SJCRH30 (cell line): ENCODE measurements at regions not wholly inside any gene's neighbourhood (a gene's known extent, or its start where the extent isn't known, plus 50 kb on each side); places are given as distances from the start of the nearest gene placed in this dataset.
"Not testable (repeated sequence)": the region's sequence is repeated elsewhere in the genome, so short reads cannot be mapped to it uniquely, and the experiment has no call there.

Experiments
- DNase-seq, 2 experiments: peaks; one replicate each; pipeline ENCODE4 v3.0.0-alpha.2; 2015 to 2020
- H3K27ac ChIP-seq: fragments of 250-450 bp; sonication (Bioruptor Pico); 2 replicates; pipeline ENCODE4 v1.5.1; 2020; ENCODE audit warnings: mild to moderate bottlenecking, moderate library complexity
- H3K27me3 ChIP-seq: fragments of 250-450 bp; sonication (Bioruptor Pico); 2 replicates; pipeline ENCODE4 v1.5.1; 2020; ENCODE audit warnings: mild to moderate bottlenecking, moderate library complexity
- H3K36me3 ChIP-seq: fragments of 250-450 bp; sonication (Bioruptor Pico); 2 replicates; pipeline ENCODE4 v1.5.1; 2020; ENCODE audit warnings: mild to moderate bottlenecking, moderate library complexity
- H3K4me1 ChIP-seq: fragments of 250-450 bp; sonication (Bioruptor Pico); 2 replicates; pipeline ENCODE4 v1.5.1; 2020; ENCODE audit warnings: mild to moderate bottlenecking, moderate library complexity
- H3K4me3 ChIP-seq: fragments of 250-450 bp; sonication (Bioruptor Pico); 2 replicates; pipeline ENCODE4 v1.5.1; 2020; ENCODE audit warnings: mild to moderate bottlenecking, moderate library complexity
- H3K9me3 ChIP-seq: fragments of 250-450 bp; sonication (Bioruptor Pico); replicated peaks from 2 replicates; pipeline ENCODE4 v1.5.1; 2020; ENCODE audit warnings: mild to moderate bottlenecking, moderate library complexity

DNA sequence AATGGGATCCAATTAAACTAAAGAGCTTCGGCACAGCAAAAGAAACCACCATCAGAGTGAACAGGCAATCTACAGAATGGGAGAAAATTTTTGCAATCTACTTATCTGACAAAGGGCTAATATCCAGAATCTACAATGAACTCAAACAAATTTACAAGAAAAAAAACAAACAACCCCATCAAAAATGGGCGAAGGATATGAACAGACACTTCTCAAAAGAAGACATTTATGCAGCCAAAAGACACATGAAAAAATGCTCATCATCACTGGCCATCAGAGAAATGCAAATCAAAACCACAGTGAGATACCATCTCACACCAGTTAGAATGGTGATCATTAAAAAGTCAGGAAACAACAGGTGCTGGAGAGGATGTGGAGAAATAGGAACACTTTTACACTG is 158.8 kb upstream of the VIPR2 start:
- H3K27ac ChIP-seq, H3K36me3 ChIP-seq, H3K4me1 ChIP-seq, H3K4me3 ChIP-seq, H3K27me3 ChIP-seq, DNase-seq, H3K9me3 ChIP-seq: not testable (repeated sequence)

DNA sequence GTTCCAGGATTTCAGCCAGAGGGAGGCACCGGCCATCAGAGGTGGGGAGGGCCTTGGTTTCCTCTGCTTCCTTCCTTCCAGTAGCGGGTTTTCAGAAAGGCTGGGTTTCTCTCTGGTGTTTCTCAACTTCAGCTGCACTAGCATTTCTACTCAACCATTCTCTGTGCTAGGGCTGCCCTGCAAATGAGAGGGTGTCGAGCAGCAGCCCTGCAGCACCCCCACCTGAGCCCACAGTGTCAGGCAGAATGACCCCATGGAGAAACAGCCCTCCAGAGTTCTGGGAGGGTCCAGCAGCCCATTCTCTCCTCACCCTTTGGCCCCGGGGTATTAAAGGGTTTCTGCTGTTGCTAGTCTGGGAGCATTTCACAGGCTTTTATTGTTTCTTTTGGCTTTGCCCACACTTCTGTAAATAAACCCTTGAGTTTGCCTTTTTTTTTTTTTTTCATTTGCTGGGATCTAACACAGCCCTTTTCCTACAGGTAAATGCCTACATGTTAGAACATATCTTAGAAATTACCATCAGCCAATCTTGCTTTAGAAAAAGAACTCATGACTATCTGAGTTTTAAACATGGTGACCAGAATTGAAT is 151.5 kb upstream of the VIPR2 start:
- no peaks in the 10 kb centered on the region for H3K4me1 ChIP-seq
- H3K27ac ChIP-seq: no peak overlapping the region

DNA sequence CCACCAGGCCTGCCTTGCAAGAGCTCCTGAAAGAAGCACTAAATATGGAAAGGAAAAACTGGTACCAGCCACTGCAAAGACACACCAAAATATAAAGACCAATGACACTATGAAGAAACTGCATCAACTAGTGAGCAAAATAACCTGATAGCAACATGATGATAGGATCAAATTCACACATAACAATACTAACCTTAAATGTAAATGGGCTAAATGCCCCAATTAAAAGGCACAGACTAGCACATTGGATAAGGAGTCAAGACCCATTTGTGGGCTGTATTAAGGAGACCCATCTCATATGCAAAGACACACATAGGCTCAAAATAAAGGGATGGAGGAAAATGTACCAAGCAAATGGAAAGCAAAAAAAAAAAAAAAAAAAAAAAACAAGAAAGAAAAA is 141.8 kb upstream of the VIPR2 start:
- H3K4me1 ChIP-seq, H3K36me3 ChIP-seq, H3K27me3 ChIP-seq, DNase-seq, H3K9me3 ChIP-seq, H3K27ac ChIP-seq, H3K4me3 ChIP-seq: not testable (repeated sequence)

More for the DNA sequence above, 151.5 kb upstream of the VIPR2 start:
- DNase-seq: no peak
- Histone ChIP-seq H3K27me3 (no peaks in the 10 kb centered on the region), H3K4me3 (no peak overlapping the region), H3K9me3 (no peaks in the 10 kb centered on the region; the same call in 1 of the 2 replicates), H3K36me3 (no peaks in the 10 kb centered on the region)

DNA sequence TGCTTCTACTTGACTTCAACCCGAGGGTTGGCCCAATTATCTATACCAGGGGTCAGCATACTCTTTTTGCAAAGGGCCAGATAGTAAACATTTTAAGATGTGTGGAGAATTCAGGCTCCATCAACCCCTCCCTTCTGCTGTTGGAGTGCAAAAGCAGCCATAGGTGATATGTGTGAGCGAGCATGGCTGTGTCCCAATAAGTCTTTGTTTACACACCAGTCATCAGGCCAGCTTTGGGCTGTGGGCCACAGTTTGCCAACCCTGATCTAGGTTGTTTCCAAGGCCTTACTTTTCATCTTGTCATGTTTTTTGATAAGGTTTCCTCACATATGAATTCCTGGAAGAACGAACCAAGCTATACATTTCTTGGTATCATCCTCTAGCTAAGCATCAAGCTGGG is 136.9 kb upstream of the VIPR2 start:
- no peak for DNase-seq
- H3K27ac ChIP-seq: no peak overlapping the region
- no peaks in the 10 kb centered on the region for H3K27me3 ChIP-seq
- no peaks in the 10 kb centered on the region for H3K36me3 ChIP-seq
- H3K4me3 ChIP-seq: no peak overlapping the region
- H3K4me1 ChIP-seq: no peaks in the 10 kb centered on the region
- H3K9me3 ChIP-seq: no peaks in the 10 kb centered on the region

DNA sequence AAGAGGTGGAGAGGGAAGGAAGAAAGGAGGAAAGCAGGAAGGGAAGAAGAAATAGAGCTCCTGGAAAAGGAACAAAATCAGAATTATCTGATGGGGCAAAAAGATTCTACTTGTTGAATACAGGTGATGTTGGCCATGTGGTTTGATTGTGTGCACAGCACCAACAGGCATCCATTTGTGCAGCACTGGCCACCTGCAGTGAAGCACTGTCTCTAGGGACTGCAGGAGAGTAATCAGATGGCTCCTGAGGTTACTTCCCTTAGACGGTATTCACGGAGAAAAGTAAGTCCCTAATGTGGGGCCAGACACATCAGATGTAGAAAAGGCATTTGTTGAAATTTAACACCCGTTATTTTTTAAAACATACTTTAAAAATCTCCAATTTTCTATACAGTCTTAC is 135.3 kb upstream of the VIPR2 start:
- Histone ChIP-seq H3K27me3 (no peaks in the 10 kb centered on the region), H3K36me3 (no peaks in the 10 kb centered on the region), H3K9me3 (no peaks in the 10 kb centered on the region), H3K27ac (no peak overlapping the region), H3K4me3 (no peak overlapping the region), H3K4me1 (no peaks in the 10 kb centered on the region)
- no peak for DNase-seq

DNA sequence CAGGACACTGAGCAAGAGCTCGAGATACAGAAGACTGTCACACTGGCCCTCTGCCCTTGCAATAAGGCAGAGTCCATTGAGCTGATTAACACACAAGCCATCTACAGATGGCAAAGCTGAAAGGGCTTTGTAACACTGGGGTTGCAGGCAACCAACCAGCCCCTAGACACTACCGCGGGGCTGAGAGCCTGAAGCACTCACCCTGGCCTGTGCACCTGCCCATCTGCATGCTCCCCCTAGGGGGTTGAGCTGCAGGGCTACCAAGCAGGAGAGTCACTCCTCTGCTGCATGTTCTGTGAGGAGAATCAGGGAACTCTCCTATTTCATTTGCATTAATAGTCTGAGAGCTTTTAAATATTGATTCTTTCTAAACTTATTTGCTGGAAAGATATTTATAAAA is 128.1 kb upstream of the VIPR2 start:
- Histone ChIP-seq H3K4me3 (no peak overlapping the region), H3K9me3 (0 out of 2 replicates have a peak, but pooled peaks cover 4% of the 10 kb centered on the region), H3K27me3 (no peaks in the 10 kb centered on the region), H3K36me3 (no peaks in the 10 kb centered on the region), H3K4me1 (no peaks in the 10 kb centered on the region), H3K27ac (no peak overlapping the region)
- DNase-seq: no peak

DNA sequence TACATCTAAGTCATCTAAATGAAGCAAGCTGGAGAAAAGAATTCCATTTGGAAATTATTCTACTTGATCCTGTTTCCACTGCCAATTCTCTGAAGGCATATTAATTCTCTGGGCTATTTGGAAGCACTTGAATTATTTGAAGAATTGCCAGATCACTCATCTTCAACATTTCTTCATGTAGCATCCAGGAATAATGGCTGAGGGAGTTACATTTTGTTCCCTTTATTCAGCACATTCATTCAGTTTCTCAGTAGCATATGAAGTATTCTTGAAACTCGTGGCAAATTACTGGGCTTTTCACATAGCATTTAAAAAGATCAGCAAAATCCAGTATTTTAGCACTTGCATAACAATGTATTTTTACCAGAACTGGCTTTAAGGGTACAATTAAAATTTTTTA is 127.1 kb upstream of the VIPR2 start:
- Histone ChIP-seq H3K9me3 (0 out of 2 replicates have a peak, but pooled peaks cover 4% of the 10 kb centered on the region), H3K27ac (no peak overlapping the region), H3K4me1 (no peaks in the 10 kb centered on the region), H3K27me3 (no peaks in the 10 kb centered on the region), H3K4me3 (no peak overlapping the region), H3K36me3 (no peaks in the 10 kb centered on the region)
- DNase-seq: no peak

DNA sequence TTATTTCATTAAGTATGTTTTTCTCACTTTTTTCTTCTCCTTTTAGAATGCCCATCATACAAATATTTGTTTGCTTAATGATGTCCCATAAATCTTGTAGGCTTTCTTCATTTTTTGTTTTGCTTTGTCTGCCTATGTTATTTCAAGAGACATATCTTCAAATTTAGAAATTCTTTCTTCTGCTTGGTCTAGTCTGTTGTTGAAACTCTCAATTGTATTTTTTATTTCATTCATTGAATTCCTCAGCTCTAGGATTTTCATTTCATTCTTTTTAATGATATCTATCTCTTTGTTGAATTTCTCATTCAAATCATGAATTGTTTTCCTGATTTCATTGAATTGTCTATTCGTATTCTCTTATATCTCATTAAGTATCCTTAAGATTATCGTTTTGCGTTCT is 125.1 kb upstream of the VIPR2 start:
- Histone ChIP-seq H3K27me3 (no peaks in the 10 kb centered on the region), H3K36me3 (no peaks in the 10 kb centered on the region), H3K27ac (no peak overlapping the region), H3K4me1 (no peaks in the 10 kb centered on the region), H3K9me3 (0 out of 2 replicates have a peak, but pooled peaks cover 4% of the 10 kb centered on the region), H3K4me3 (no peak overlapping the region)
- DNase-seq: no peak

DNA sequence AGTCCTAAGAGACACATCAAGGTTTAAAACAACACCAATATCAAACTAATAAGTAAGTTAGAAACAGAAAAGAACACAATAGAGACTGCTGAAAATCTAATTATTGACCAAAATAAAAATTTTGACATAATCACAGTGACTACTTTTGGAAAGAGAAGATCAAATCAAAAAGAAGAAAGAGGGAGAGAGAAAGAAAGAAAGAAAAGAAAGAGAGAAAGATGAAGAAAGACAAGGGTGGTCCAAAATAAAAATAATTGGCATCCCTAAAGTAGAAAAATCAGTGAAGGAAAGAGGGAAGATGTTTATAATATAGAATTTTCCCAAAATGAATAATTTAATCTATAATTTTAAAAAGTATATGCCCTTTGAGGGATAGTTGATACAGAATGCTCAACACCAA is 118.8 kb upstream of the VIPR2 start:
- Histone ChIP-seq H3K4me1 (no peaks in the 10 kb centered on the region), H3K36me3 (no peaks in the 10 kb centered on the region), H3K4me3 (no peak overlapping the region), H3K27ac (no peak overlapping the region), H3K27me3 (no peaks in the 10 kb centered on the region), H3K9me3 (no peaks in the 10 kb centered on the region)
- DNase-seq: no peak

DNA sequence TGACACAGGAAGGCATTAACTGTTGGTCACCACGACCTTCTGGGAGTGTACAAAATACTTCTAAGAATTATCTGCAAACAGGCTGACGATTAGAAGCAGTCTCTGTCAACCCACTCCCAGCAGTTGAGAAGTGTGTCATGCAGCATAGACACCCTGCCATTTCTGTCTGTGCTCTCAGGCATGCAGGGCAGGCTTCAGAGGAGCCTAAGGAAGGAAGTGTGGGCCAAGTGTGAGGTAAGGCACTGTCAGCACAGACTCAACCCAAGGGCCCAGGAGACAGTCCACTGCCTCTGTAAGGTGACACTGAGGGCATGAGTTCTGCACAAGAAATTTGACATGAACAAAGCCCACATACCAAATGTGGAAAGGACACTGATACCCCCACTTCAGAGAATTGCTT is 109.0 kb upstream of the VIPR2 start:
- Histone ChIP-seq H3K4me1 (no peaks in the 10 kb centered on the region), H3K27me3 (no peaks in the 10 kb centered on the region), H3K9me3 (no peaks in the 10 kb centered on the region), H3K4me3 (no peak overlapping the region), H3K36me3 (no peaks in the 10 kb centered on the region), H3K27ac (no peak overlapping the region)
- no peak for DNase-seq

DNA sequence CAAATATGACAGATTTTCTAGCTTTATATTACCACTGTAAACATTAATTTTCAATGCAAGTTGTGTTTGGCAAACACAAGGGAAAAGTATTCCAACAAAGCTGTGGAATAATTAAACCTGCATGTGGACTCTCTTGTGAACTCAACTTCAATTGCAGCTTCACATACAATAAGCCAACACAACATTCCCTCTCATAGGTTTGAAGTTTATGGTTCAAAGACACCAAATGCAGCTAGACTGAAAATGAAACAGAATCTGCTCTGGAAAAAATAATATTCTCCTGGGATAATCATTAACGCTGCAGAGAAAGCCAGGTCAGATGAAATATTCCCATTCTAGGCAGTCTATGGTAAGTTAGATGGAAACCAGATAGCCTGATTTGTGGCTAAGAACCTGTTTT is 105.8 kb upstream of the VIPR2 start:
- Histone ChIP-seq H3K4me1 (no peaks in the 10 kb centered on the region), H3K4me3 (no peak overlapping the region), H3K36me3 (no peaks in the 10 kb centered on the region), H3K9me3 (no peaks in the 10 kb centered on the region), H3K27me3 (no peaks in the 10 kb centered on the region), H3K27ac (no peak overlapping the region)
- DNase-seq: no peak

DNA sequence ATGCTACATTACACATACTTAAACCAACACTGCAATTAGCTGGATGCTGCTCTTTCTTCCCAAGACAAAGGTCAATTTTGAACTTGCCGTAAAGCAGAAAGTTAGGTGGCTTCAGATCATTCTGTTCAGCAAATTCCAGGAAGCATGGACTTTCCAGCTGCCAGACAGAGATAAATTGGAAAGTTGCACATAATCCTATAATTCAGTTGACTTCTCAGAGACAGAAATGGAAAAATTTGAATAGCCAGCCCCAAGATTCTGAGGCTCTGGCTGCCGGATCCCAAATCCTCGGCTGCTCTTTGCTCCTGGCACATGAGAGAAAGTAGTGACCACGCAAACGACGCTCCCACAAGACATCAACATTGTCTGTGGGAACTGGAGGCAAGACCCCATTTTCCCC is 105.0 kb upstream of the VIPR2 start:
- Histone ChIP-seq H3K4me1 (no peaks in the 10 kb centered on the region), H3K36me3 (no peaks in the 10 kb centered on the region), H3K9me3 (no peaks in the 10 kb centered on the region), H3K27me3 (no peaks in the 10 kb centered on the region), H3K4me3 (no peak overlapping the region), H3K27ac (no peak overlapping the region)
- no peak for DNase-seq

DNA sequence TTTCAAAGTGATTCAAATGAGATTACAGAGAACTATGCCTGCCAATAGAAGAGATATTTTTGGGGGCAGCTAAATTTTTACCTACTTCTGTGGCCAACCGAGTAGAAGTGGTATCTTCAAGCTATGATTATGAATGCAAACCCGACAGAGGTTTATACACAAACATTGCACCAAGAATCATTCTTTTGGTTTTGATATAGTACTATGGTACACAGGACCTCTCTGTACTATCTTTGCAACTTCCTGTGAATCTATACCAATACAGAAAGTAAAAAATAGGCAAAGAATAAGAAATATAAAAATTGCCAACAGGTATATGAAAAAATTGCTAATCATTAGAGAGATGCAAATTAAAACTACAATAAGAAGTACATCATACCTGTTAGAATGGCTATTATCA is 103.2 kb upstream of the VIPR2 start:
- DNase-seq: no peak
- no peaks in the 10 kb centered on the region for H3K27me3 ChIP-seq

DNA sequence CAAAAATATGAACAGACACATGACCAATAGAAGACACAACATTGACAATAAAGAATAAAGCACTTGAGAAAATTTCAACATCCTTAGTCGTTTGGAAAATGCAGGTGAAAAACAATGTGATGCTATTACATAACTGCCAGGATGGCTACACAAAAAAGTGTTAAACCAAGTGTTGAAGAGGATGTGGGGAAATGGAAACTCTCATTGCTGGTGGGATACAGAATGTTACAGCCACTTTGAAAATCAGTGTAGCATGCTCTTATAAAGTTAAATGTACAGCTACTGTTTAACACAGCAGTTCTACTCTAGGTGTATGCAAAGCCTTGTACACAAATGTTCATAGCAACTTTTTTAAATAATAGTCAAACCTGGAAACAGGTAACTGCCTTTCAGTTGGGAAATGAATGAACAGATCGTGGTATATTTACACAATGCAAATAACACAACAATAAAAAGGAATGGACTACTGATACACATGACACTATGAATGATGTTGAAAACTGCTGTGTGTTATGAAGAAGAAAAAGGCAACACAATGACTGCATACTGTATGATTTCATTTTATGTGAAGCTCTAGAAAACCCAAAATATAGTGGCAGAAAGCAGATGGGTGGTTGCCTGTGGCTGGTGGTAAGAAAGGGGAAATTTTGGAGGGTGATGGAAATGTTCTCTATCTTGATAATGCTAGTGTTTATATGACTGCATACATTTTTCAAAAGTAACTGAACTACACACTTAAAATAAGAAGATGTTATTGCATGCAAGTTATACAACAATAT is 102.2 kb upstream of the VIPR2 start:
- Histone ChIP-seq H3K4me1 (no peaks in the 10 kb centered on the region), H3K9me3 (no peaks in the 10 kb centered on the region), H3K27ac (no peak overlapping the region), H3K4me3 (no peak overlapping the region), H3K36me3 (no peaks in the 10 kb centered on the region; the same call in 1 of the 2 replicates), H3K27me3 (no peaks in the 10 kb centered on the region)
- DNase-seq: no peak

More for the DNA sequence above, 103.2 kb upstream of the VIPR2 start:
- H3K36me3 ChIP-seq: no peaks in the 10 kb centered on the region; the same call in 1 of the 2 replicates
- no peak overlapping the region for H3K27ac ChIP-seq
- H3K9me3 ChIP-seq: no peaks in the 10 kb centered on the region
- H3K4me3 ChIP-seq: no peak overlapping the region
- no peaks in the 10 kb centered on the region for H3K4me1 ChIP-seq

DNA sequence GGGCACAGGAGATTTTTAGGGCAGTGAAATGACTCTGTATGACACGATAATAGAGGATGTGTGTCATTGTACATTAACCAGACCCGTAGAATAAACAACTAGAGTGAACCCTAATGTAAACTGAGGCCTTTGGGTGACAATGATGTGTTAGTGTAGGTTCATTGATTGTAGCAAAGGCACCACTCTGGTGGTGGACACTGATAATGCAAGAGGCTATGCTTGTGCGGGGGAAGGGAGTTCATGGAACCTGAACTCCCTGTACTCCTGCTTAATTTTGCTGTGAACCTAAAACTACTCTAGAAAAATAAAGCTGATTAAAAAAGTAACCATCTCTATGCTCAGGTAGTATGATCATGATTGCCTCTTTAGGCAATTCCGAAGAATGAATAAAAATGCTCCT is 96.3 kb upstream of the VIPR2 start:
- H3K27me3 ChIP-seq: no peaks in the 10 kb centered on the region
- no peaks in the 10 kb centered on the region; the same call in none of the 2 replicates for H3K9me3 ChIP-seq
- H3K4me1 ChIP-seq: no peaks in the 10 kb centered on the region
- no peak overlapping the region for H3K27ac ChIP-seq
- no peaks in the 10 kb centered on the region; the same call in 1 of the 2 replicates for H3K36me3 ChIP-seq
- no peak overlapping the region for H3K4me3 ChIP-seq
- no peak for DNase-seq

DNA sequence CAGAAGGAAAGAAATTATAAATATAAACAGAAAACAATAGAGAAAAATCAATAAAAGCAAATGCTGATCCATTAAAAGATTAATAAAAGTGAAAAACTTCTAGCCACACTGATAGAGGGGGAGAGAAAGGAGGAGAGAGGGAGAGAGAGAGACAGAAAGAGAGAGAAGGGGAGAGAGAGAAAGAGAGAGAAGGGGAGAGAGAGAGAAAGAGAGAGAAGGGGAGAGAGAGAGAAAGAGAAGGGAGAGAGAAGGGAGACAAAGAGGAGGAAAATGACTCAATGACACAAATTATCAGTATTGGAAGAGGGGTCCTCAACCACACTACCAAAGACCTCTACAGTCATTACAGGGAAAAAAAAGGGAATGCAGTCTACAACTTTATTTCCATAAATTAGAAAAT is 94.4 kb upstream of the VIPR2 start:
- no peak overlapping the region for H3K27ac ChIP-seq
- no peak overlapping the region for H3K4me3 ChIP-seq
- no peaks in the 10 kb centered on the region for H3K36me3 ChIP-seq
- H3K4me1 ChIP-seq: no peaks in the 10 kb centered on the region
- H3K27me3 ChIP-seq: no peaks in the 10 kb centered on the region
- no peaks in the 10 kb centered on the region; the same call in none of the 2 replicates for H3K9me3 ChIP-seq
- DNase-seq: no peak
